SK-N-MC (cell line): ENCODE measurements at regions not wholly inside any gene's neighbourhood (a gene's known extent, or its start where the extent isn't known, plus 50 kb on each side); places are given as distances from the start of the nearest gene placed in this dataset.

ENCODE experiments used
- DNase-seq: peaks from one replicate; pipeline ENCODE4 v3.0.0-alpha.2; 2011; ENCODE audit warnings: low read depth, low spot score
- H3K27ac ChIP-seq: fragments of 200-600 bp; sonication (generic); 2 replicates; pipeline ENCODE4 v1.5.1; 2016; ENCODE audit warnings: mixed run types
- H3K36me3 ChIP-seq: fragments of 200-600 bp; sonication (generic); 2 replicates; pipeline ENCODE4 v1.6.1; 2017; ENCODE audit warnings: antibody characterized with exemption, low read length, mixed read lengths; ENCODE audit not compliant: insufficient read depth
- H3K4me3 ChIP-seq: fragments of 200-600 bp; sonication (generic); 2 replicates; pipeline ENCODE4 v1.5.1; 2016
- H3K9ac ChIP-seq: fragments of 200-600 bp; sonication (generic); 2 replicates; pipeline ENCODE4 v1.8.0; 2017; ENCODE audit warnings: mixed run types, mixed read lengths; ENCODE audit not compliant: insufficient read length
- H3K9me3 ChIP-seq: fragments of 200-600 bp; sonication (generic); 2 replicates; pipeline ENCODE4 v1.6.1; 2017; ENCODE audit warnings: low read depth, mild to moderate bottlenecking, antibody characterized with exemption, low read length, moderate library complexity, mixed read lengths
- EZH2 ChIP-seq: fragments of 200-600 bp; sonication (generic); IDR thresholded peaks from one replicate; pipeline ENCODE4 v1.6.1; 2017; ENCODE audit warnings: antibody characterized with exemption
- FOXP2 ChIP-seq: optimal IDR thresholded peaks from 2 replicates; pipeline ENCODE3; 2011; ENCODE audit warnings: mild to moderate bottlenecking, moderate library complexity; ENCODE audit not compliant: insufficient read depth; ENCODE audit errors: extremely low read length, control extremely low read depth
- POLR2AphosphoS5 ChIP-seq: IDR thresholded peaks from 2 replicates; pipeline ENCODE4 v1.6.1; 2012; ENCODE audit warnings: mild to moderate bottlenecking, low read depth, low read length, borderline replicate concordance

GRCh38 chr11:42661942-42662341 is 649.9 kb upstream of the API5 start:
- no peaks in the 10 kb centered on the region for H3K9me3 ChIP-seq
- TF ChIP-seq EZH2 = no peak
- TF ChIP-seq POLR2AphosphoS5 = no peak
- no peak for TF ChIP-seq FOXP2
- no peak overlapping the region for H3K9ac ChIP-seq
- H3K27ac ChIP-seq = no peak overlapping the region
- H3K36me3 ChIP-seq = no peaks in the 10 kb centered on the region
- no peak for DNase-seq
- no peak overlapping the region for H3K4me3 ChIP-seq

GRCh38 chr11:42669248-42669976 is 642.4 kb upstream of the API5 start:
- no peak for TF ChIP-seq POLR2AphosphoS5
- TF ChIP-seq FOXP2 = no peak
- TF ChIP-seq EZH2 = no peak
- H3K9ac ChIP-seq = no peak overlapping the region
- no peaks in the 10 kb centered on the region for H3K9me3 ChIP-seq
- no peak overlapping the region for H3K27ac ChIP-seq
- no peak for DNase-seq
- no peaks in the 10 kb centered on the region for H3K36me3 ChIP-seq
- H3K4me3 ChIP-seq = no peak overlapping the region

GRCh38 chr11:42674436-42674835 is 637.4 kb upstream of the API5 start:
- Histone ChIP-seq H3K9ac (no peak overlapping the region), H3K4me3 (no peak overlapping the region), H3K9me3 (no peaks in the 10 kb centered on the region), H3K36me3 (no peaks in the 10 kb centered on the region), H3K27ac (no peak overlapping the region)
- no peak for DNase-seq
- no peak for TF ChIP-seq POLR2AphosphoS5
- no peak for TF ChIP-seq FOXP2
- no peak for TF ChIP-seq EZH2

- TF ChIP-seq POLR2AphosphoS5 (no peak), EZH2 (no peak), FOXP2 (no peak)
- Histone ChIP-seq H3K9me3 (no peaks in the 10 kb centered on the region), H3K36me3 (no peaks in the 10 kb centered on the region), H3K27ac (no peak overlapping the region), H3K9ac (no peak overlapping the region), H3K4me3 (no peak overlapping the region)
- no peak for DNase-seq
These were observed 604.3 kb upstream of the API5 start for GRCh38 chr11:42707541-42707940.

- Histone ChIP-seq H3K27ac (no peak overlapping the region), H3K9ac (no peak overlapping the region), H3K36me3 (no peaks in the 10 kb centered on the region), H3K9me3 (no peaks in the 10 kb centered on the region), H3K4me3 (no peak overlapping the region)
- DNase-seq = no peak
- TF ChIP-seq POLR2AphosphoS5 (no peak), FOXP2 (no peak), EZH2 (no peak)
These were observed 602.6 kb upstream of the API5 start for GRCh38 chr11:42709216-42709615.

GRCh38 chr11:42713279-42713678 is 598.5 kb upstream of the API5 start:
- Histone ChIP-seq H3K9me3 (no peaks in the 10 kb centered on the region), H3K9ac (no peak overlapping the region), H3K36me3 (no peaks in the 10 kb centered on the region), H3K4me3 (no peak overlapping the region), H3K27ac (no peak overlapping the region)
- TF ChIP-seq EZH2 (no peak), POLR2AphosphoS5 (no peak)
- DNase-seq = no peak

GRCh38 chr11:42713753-42714152 is 598.0 kb upstream of the API5 start:
- no peak for DNase-seq
- TF ChIP-seq POLR2AphosphoS5 (no peak), FOXP2 (no peak), EZH2 (no peak)

GRCh38 chr11:42720716-42721563 is 590.9 kb upstream of the API5 start:
- no peak overlapping the region for H3K9ac ChIP-seq
- H3K36me3 ChIP-seq = no peaks in the 10 kb centered on the region
- no peaks in the 10 kb centered on the region for H3K9me3 ChIP-seq
- H3K4me3 ChIP-seq = no peak overlapping the region
- TF ChIP-seq POLR2AphosphoS5 = no peak
- TF ChIP-seq FOXP2 = no peak
- no peak for TF ChIP-seq EZH2
- no peak overlapping the region for H3K27ac ChIP-seq
- DNase-seq = no peak

More at GRCh38 chr11:42713753-42714152, 598.0 kb upstream of the API5 start:
- H3K9me3 ChIP-seq = no peaks in the 10 kb centered on the region
- H3K27ac ChIP-seq = no peak overlapping the region
- no peak overlapping the region for H3K9ac ChIP-seq
- no peak overlapping the region for H3K4me3 ChIP-seq
- no peaks in the 10 kb centered on the region for H3K36me3 ChIP-seq
